ENCODE measurements at regions not wholly inside any gene's neighbourhood (a gene's known extent, or its start where the extent isn't known, plus 50 kb on each side); places are given as distances from the start of the nearest gene placed in this dataset.

DNA sequence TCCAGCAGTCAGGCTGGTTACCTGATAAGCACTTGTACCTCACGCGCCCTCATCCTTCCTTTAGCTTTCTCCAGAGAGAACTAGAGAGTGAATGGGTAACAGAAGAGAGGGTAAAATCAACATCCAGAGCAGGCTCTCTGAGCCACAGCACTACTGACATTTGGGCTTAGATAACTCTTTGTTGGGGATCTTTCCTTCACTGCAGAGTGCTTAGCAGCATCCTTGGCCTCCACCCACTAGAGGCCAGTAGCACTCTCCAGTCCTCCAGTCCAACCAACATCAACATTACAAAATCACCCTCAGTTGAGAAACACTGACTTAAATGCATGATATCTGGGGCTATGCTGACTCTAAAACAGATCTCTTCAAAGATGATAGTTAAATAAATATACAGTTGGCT is 220.7 kb downstream of the TACR3 start:
- no peak for DNase-seq
- no peaks in the 10 kb centered on the region for H3K9me3 ChIP-seq
- no peaks in the 10 kb centered on the region for H3K36me3 ChIP-seq
- no peak overlapping the region for H3K4me3 ChIP-seq
- no peak for TF ChIP-seq EP300 (IDR thresholded peaks at IDR 0.05; ENCODE audit: low read depth)
- no peak for TF ChIP-seq POLR2AphosphoS5 (IDR thresholded peaks at IDR 0.05)
- TF ChIP-seq POLR2A (IDR thresholded peaks at IDR 0.05), result no peak
- TF ChIP-seq, protein P1, sequence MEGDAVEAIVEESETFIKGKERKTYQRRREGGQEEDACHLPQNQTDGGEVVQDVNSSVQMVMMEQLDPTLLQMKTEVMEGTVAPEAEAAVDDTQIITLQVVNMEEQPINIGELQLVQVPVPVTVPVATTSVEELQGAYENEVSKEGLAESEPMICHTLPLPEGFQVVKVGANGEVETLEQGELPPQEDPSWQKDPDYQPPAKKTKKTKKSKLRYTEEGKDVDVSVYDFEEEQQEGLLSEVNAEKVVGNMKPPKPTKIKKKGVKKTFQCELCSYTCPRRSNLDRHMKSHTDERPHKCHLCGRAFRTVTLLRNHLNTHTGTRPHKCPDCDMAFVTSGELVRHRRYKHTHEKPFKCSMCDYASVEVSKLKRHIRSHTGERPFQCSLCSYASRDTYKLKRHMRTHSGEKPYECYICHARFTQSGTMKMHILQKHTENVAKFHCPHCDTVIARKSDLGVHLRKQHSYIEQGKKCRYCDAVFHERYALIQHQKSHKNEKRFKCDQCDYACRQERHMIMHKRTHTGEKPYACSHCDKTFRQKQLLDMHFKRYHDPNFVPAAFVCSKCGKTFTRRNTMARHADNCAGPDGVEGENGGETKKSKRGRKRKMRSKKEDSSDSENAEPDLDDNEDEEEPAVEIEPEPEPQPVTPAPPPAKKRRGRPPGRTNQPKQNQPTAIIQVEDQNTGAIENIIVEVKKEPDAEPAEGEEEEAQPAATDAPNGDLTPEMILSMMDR (IDR thresholded peaks at IDR 0.05), result no peak
- in situ Hi-C loops (cut with MboI; ENCODE audit: low pct_ligation_motif_present in 1 of 4, low pct_unique_long_range_greater_than_20kb in 1 of 4, low sequenced_read_pairs in 3 of 4) (no loop called here), intact Hi-C loops (cut with DNase I; ENCODE audit: low total_unique reads) (no loop called here)
- no peaks in the 10 kb centered on the region for H3K27me3 ChIP-seq
- no peak overlapping the region for H3K27ac ChIP-seq
- no peaks in the 10 kb centered on the region for H3K4me1 ChIP-seq
- WGBS, 2 donors (ENCODE audit: low coverage in 1 of 2), result 80 to 98% methylated on average over 1 to 2 of the region's 2 CpGs

DNA sequence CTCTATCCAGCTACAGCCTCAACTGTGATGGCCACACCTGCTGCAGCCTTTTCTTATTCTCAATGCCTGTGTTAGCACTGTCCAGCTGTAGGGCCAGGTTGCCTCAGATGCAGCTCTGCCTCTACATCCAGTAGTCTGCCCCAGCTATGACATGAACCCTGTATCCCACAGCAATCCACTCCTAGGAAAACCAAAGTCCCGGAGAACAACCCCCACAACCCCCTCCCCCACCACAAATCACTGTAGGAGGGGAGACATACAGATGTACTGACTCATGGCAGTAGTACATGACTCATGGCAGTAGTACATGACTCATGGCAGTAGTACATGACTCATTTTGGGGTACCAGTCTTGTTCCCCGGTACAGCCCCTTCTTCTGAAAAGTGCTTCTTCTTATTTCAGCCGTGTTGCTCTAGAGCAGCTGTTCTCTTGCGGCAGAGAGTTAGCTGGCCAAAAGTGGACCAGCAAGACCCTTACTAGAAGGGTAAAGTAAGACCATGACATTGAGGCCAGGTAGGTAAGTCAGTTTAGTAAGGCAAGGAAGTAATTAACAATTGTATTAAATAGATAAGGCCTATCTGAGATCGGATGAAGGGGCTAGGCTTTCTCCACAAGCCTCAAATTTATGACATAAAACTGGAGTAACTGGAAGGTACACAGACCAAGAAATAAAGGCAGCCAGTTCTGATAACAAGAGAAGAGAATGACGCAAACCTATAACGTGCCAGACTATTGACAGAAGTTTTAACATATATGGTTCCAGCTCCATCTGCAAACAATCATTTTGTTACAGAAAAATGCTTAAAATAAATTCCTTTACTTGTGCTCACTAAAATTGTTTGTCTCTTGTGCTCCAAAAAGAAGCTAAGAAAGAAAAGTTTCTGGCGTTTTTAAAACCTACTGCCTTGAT is 221.4 kb downstream of the TACR3 start:
- in situ Hi-C loops (cut with MboI; ENCODE audit: low pct_ligation_motif_present in 1 of 4, low pct_unique_long_range_greater_than_20kb in 1 of 4, low sequenced_read_pairs in 3 of 4), result no loop called here
- WGBS, 2 donors (ENCODE audit: low coverage in 1 of 2), result 49 to 53% methylated on average over 7 to 8 of the region's 8 CpGs
- no peak for DNase-seq
- no peak overlapping the region for H3K27ac ChIP-seq
- H3K4me1 ChIP-seq, result no peaks in the 10 kb centered on the region
- H3K27me3 ChIP-seq, result no peaks in the 10 kb centered on the region
- no peak overlapping the region for H3K4me3 ChIP-seq
- TF ChIP-seq POLR2AphosphoS5 (IDR thresholded peaks at IDR 0.05) (no peak), POLR2A (IDR thresholded peaks at IDR 0.05) (no peak), EP300 (IDR thresholded peaks at IDR 0.05; ENCODE audit: low read depth) (no peak)
- TF ChIP-seq, protein P1 (IDR thresholded peaks at IDR 0.05), result no peak
- H3K36me3 ChIP-seq, result no peaks in the 10 kb centered on the region
- intact Hi-C loops (cut with DNase I; ENCODE audit: low total_unique reads), result no loop called here
- no peaks in the 10 kb centered on the region for H3K9me3 ChIP-seq

DNA sequence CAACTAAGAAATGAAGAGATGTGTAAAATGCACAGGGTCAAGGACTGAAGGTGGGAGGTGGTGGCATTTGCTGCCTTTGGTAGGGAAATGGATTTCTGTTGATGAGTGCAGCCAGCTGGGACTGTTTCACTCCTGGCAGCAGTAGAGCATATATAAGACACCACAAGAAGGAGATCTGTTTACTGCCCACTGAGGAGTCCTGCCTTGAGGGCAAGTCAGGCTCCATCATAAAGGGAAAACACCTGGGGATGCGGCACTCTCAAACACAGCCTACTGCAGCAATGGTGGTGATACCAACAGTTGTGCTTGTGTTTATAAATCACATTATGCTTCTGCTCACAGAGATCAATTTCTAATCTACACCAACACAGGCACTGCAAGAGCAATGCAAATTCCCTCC is 222.1 kb downstream of the TACR3 start:
- Histone ChIP-seq H3K27me3 (no peaks in the 10 kb centered on the region), H3K27ac (no peak overlapping the region), H3K4me3 (no peak overlapping the region), H3K36me3 (no peaks in the 10 kb centered on the region), H3K4me1 (no peaks in the 10 kb centered on the region), H3K9me3 (no peaks in the 10 kb centered on the region)
- TF ChIP-seq POLR2A (IDR thresholded peaks at IDR 0.05), result no peak
- TF ChIP-seq EP300 (IDR thresholded peaks at IDR 0.05; ENCODE audit: low read depth), result no peak
- TF ChIP-seq, protein P1 (IDR thresholded peaks at IDR 0.05), result no peak
- no peak for TF ChIP-seq POLR2AphosphoS5 (IDR thresholded peaks at IDR 0.05)
- in situ Hi-C loops (cut with MboI; ENCODE audit: low pct_ligation_motif_present in 1 of 4, low pct_unique_long_range_greater_than_20kb in 1 of 4, low sequenced_read_pairs in 3 of 4) (no loop called here), intact Hi-C loops (cut with DNase I; ENCODE audit: low total_unique reads) (no loop called here)
- DNase-seq, result no peak
- WGBS, 2 donors (ENCODE audit: low coverage in 1 of 2), result 76 to 80% methylated on average over 1 of the region's 1 CpG

DNA sequence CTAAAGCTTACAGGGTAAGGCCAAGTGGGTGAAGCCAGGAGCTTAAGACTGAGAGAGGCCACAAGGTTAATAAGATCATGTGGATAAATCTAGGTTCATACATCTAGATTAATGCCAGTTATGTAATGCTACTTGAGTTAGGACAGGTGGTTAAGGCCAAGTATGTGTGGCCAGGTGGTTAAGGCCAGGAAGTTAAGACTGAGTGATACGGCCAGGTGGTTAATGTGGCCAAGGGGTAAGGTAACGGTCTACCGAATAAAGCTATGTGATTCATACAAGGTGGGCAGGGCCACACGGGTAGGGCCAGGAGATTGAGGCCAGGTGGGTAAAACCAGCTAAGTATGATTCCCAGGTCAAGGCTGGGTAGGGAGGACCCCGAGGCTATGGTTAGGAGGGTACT is 223.0 kb downstream of the TACR3 start:
- H3K27ac ChIP-seq, result no peak overlapping the region
- in situ Hi-C loops (cut with MboI; ENCODE audit: low pct_ligation_motif_present in 1 of 4, low pct_unique_long_range_greater_than_20kb in 1 of 4, low sequenced_read_pairs in 3 of 4), result no loop called here
- no peaks in the 10 kb centered on the region for H3K36me3 ChIP-seq
- TF ChIP-seq POLR2AphosphoS5 (IDR thresholded peaks at IDR 0.05), result no peak
- no peak for TF ChIP-seq EP300 (IDR thresholded peaks at IDR 0.05; ENCODE audit: low read depth)
- TF ChIP-seq, protein P1 (IDR thresholded peaks at IDR 0.05), result no peak
- TF ChIP-seq POLR2A (IDR thresholded peaks at IDR 0.05), result no peak
- no peak overlapping the region for H3K4me3 ChIP-seq
- H3K27me3 ChIP-seq, result no peaks in the 10 kb centered on the region
- no peaks in the 10 kb centered on the region for H3K9me3 ChIP-seq
- intact Hi-C loops (cut with DNase I; ENCODE audit: low total_unique reads), result no loop called here
- no peaks in the 10 kb centered on the region for H3K4me1 ChIP-seq
- DNase-seq, result no peak
- 76 to 81% methylated on average over 5 of the region's 5 CpGs for WGBS, 2 donors (ENCODE audit: low coverage in 1 of 2)

All from transverse colon (tissue), 4 donors.